Adrenal gland (tissue), 5 donors: ENCODE measurements at regions not wholly inside any gene's neighbourhood (a gene's known extent, or its start where the extent isn't known, plus 50 kb on each side); places are given as distances from the start of the nearest gene placed in this dataset.

ENCODE experiments used
- POLR2A ChIP-seq, 2 donors: fragments of 450-650 bp; IDR thresholded peaks; one replicate each; pipeline ENCODE4 v1.6.1; 2017; ENCODE audit warnings: antibody characterized with exemption in 2 of 2, mild to moderate bottlenecking in 2 of 2, moderate library complexity in 1 of 2
- TF ChIP-seq, protein P1 (sequence below), 6 experiments: fragments of 450-650 bp in 4 of 6; fragments of 200-600 bp in 2 of 6; sonication (generic) in 1 of 6; IDR thresholded peaks; 1 replicate in 5 of 6; 2 replicates in 1 of 6; pipeline versions ENCODE4 v1.5.1 to v1.8.0; 2016 to 2021; ENCODE audit warnings: antibody characterized with exemption in 6 of 6, mild to moderate bottlenecking in 2 of 6, moderate library complexity in 1 of 6
- donor health status: DM: no; HTN: no; CAD: no.

DNA sequence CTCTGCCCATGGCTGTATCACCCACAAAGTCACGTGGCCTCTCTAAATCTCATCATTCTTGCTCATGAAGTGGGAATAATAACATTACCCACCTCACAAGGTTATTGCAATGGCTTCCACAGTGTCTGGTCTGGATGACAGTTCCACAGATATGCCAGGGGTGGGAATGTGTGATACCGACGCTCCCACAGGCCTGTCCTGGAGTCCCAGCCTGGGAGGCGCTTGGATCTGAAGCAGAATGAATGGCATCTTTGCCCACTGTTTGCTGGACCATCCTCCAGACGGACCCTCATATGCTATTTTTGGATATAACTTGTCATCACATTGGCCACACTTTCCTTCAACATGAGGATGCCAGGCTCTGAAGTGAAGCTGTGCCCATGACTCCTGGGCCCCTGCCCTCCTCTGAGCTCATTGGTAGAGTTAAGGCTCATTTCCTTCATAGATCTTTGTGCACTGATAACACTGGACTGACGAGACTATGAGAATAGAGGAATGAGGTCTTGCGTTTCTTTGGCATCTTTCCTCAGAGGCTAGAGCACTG is 279.8 kb upstream of the ZNF32 start:
- TF ChIP-seq, protein P1, sequence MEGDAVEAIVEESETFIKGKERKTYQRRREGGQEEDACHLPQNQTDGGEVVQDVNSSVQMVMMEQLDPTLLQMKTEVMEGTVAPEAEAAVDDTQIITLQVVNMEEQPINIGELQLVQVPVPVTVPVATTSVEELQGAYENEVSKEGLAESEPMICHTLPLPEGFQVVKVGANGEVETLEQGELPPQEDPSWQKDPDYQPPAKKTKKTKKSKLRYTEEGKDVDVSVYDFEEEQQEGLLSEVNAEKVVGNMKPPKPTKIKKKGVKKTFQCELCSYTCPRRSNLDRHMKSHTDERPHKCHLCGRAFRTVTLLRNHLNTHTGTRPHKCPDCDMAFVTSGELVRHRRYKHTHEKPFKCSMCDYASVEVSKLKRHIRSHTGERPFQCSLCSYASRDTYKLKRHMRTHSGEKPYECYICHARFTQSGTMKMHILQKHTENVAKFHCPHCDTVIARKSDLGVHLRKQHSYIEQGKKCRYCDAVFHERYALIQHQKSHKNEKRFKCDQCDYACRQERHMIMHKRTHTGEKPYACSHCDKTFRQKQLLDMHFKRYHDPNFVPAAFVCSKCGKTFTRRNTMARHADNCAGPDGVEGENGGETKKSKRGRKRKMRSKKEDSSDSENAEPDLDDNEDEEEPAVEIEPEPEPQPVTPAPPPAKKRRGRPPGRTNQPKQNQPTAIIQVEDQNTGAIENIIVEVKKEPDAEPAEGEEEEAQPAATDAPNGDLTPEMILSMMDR (IDR thresholded peaks at IDR 0.05): no peak
- no peak for TF ChIP-seq POLR2A (IDR thresholded peaks at IDR 0.05)
